Calu3 (cell line): ENCODE measurements at regions not wholly inside any gene's neighbourhood (a gene's known extent, or its start where the extent isn't known, plus 50 kb on each side); places are given as distances from the start of the nearest gene placed in this dataset.

Experiments
- BruUV-seq: library from RNA; stranded (reverse); fragments of 400-500 nt; replicated peaks from 2 replicates; lab custom pipeline; 2021; lab: Mats Ljungman, UMichigan
- CTCF ChIA-PET: fragments of 300-600 bp; sonication (Branson Sonifier 250); formaldehyde crosslinking; loops from one replicate; lab custom pipeline; 2022; ENCODE audit warnings: antibody characterized with exemption; lab: Charles Lee
- DNase-seq: peaks from one replicate; pipeline ENCODE4 v3.0.0; 2022
- H3K27ac Mint-ChIP-seq: one replicate; pipeline ENCODE4 v1.8.0; 2022; ENCODE audit warnings: mixed read lengths; ENCODE audit not compliant: unreplicated experiment
- H3K27me3 Mint-ChIP-seq: one replicate; pipeline ENCODE4 v1.8.0; 2022; ENCODE audit warnings: mixed read lengths; ENCODE audit not compliant: unreplicated experiment
- H3K36me3 Mint-ChIP-seq: one replicate; pipeline ENCODE4 v1.8.0; 2022; ENCODE audit warnings: mild to moderate bottlenecking, moderate library complexity, mixed read lengths; ENCODE audit not compliant: insufficient read depth, unreplicated experiment
- H3K4me1 Mint-ChIP-seq: one replicate; pipeline ENCODE4 v1.8.0; 2022; ENCODE audit warnings: mild to moderate bottlenecking, low read depth, mixed read lengths; ENCODE audit not compliant: unreplicated experiment
- H3K4me3 Mint-ChIP-seq: one replicate; pipeline ENCODE4 v1.8.0; 2022; ENCODE audit warnings: mild to moderate bottlenecking, low read depth, moderate library complexity, mixed read lengths; ENCODE audit not compliant: unreplicated experiment
- H3K9me3 Mint-ChIP-seq: one replicate; pipeline ENCODE4 v1.8.0; 2022; ENCODE audit warnings: low read depth, mixed read lengths; ENCODE audit not compliant: unreplicated experiment
- CTCF ChIP-seq: fragments of 200-600 bp; IDR thresholded peaks from one replicate; pipeline ENCODE4 v1.8.0; 2022; ENCODE audit warnings: antibody characterized with exemption; ENCODE audit not compliant: unreplicated experiment
- intact Hi-C: fragments of 100-400 bp; cut with micrococcal nuclease; formaldehyde crosslinking; loops from one replicate; pipeline ENCODE4 v1.10.0; 2022; ENCODE audit not compliant: unreplicated experiment

- CTCF ChIA-PET, result no interaction called here
- TF ChIP-seq CTCF, result no peak
- Mint-ChIP-seq H3K27ac (no peak overlapping the region), H3K9me3 (no peaks in the 10 kb centered on the region), H3K36me3 (no peaks in the 10 kb centered on the region), H3K4me3 (no peak overlapping the region), H3K27me3 (peaks cover under 1% of the 10 kb centered on the region), H3K4me1 (no peaks in the 10 kb centered on the region)
- intact Hi-C loops, result no loop called here
- no peak for DNase-seq
- no TSS peak for BruUV-seq
These were observed 67.9 kb downstream of the TMEM30B start for GRCh38 chr14:61213191-61213621.

GRCh38 chr14:61212546-61212945, 68.6 kb downstream of the TMEM30B start:
- TF ChIP-seq CTCF, result no peak
- H3K9me3 Mint-ChIP-seq, result no peaks in the 10 kb centered on the region
- DNase-seq, result no peak
- no TSS peak for BruUV-seq
- no peak overlapping the region for H3K4me3 Mint-ChIP-seq
- no peaks in the 10 kb centered on the region for H3K4me1 Mint-ChIP-seq
- no peaks in the 10 kb centered on the region for H3K27me3 Mint-ChIP-seq
- CTCF ChIA-PET, result no interaction called here
- intact Hi-C loops, result no loop called here
- no peak overlapping the region for H3K27ac Mint-ChIP-seq
- H3K36me3 Mint-ChIP-seq, result no peaks in the 10 kb centered on the region

- H3K27ac Mint-ChIP-seq, result no peak overlapping the region
- no peaks in the 10 kb centered on the region for H3K4me1 Mint-ChIP-seq
- TF ChIP-seq CTCF, result no peak
- intact Hi-C loops, result no loop called here
- no TSS peak for BruUV-seq
- H3K27me3 Mint-ChIP-seq, result no peaks in the 10 kb centered on the region
- no peaks in the 10 kb centered on the region for H3K9me3 Mint-ChIP-seq
- H3K36me3 Mint-ChIP-seq, result no peaks in the 10 kb centered on the region
- no peak overlapping the region for H3K4me3 Mint-ChIP-seq
- CTCF ChIA-PET, result no interaction called here
- DNase-seq, result no peak
These were observed 69.5 kb downstream of the TMEM30B start for GRCh38 chr14:61211476-61212255.

GRCh38 chr14:61203081-61203753, 77.9 kb downstream of the TMEM30B start:
- no peak for DNase-seq
- TF ChIP-seq CTCF, result no peak
- Mint-ChIP-seq H3K9me3 (no peaks in the 10 kb centered on the region), H3K4me3 (no peak overlapping the region), H3K36me3 (no peaks in the 10 kb centered on the region), H3K4me1 (no peaks in the 10 kb centered on the region), H3K27ac (no peak overlapping the region), H3K27me3 (no peaks in the 10 kb centered on the region)
- no TSS peak for BruUV-seq
- CTCF ChIA-PET, result no interaction called here
- intact Hi-C loops, result no loop called here
